ENCODE measurements at regions not wholly inside any gene's neighbourhood (a gene's known extent, or its start where the extent isn't known, plus 50 kb on each side); places are given as distances from the start of the nearest gene placed in this dataset.

- TF ChIP-seq POLR2A (IDR thresholded peaks at IDR 0.05) (no peak), CTCF (IDR thresholded peaks at IDR 0.05) (no peak), POLR2AphosphoS5 (IDR thresholded peaks at IDR 0.05) (no peak), EP300 (IDR thresholded peaks at IDR 0.05) (no peak)
Observed at GRCh38 chr5:2385818-2386217, 365.7 kb downstream of the IRX2 start.

Measured in suprapubic skin (tissue), 4 donors.